ENCODE measurements at regions not wholly inside any gene's neighbourhood (a gene's known extent, or its start where the extent isn't known, plus 50 kb on each side); places are given as distances from the start of the nearest gene placed in this dataset.

DNA sequence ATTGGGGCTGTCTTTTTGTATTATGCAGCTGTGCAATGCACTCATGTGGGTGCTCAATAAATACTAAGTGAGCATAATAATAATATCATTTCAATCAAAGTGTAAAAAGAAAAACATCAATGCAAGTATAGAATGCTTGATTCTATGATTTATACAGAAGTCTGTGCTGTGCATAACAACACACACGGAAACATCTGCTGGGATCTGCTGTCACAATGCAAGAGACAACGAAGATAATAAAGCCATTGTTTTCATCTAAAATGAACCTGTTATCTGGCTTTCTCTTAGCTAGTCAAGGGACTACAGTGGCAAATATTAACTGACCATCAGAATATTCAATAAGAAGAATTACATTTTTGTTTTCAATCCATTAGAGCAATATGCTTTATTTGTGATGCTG lies 1156.9 kb upstream of the MAP3K7 start:
- in situ Hi-C loops (cut with HindIII; ENCODE audit: low sequenced_read_pairs): no loop called here
- TF ChIP-seq, protein P1, sequence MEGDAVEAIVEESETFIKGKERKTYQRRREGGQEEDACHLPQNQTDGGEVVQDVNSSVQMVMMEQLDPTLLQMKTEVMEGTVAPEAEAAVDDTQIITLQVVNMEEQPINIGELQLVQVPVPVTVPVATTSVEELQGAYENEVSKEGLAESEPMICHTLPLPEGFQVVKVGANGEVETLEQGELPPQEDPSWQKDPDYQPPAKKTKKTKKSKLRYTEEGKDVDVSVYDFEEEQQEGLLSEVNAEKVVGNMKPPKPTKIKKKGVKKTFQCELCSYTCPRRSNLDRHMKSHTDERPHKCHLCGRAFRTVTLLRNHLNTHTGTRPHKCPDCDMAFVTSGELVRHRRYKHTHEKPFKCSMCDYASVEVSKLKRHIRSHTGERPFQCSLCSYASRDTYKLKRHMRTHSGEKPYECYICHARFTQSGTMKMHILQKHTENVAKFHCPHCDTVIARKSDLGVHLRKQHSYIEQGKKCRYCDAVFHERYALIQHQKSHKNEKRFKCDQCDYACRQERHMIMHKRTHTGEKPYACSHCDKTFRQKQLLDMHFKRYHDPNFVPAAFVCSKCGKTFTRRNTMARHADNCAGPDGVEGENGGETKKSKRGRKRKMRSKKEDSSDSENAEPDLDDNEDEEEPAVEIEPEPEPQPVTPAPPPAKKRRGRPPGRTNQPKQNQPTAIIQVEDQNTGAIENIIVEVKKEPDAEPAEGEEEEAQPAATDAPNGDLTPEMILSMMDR (IDR thresholded peaks at IDR 0.05; ENCODE audit: low read depth, low read length): no peak
- no peak overlapping the region for H3K4me3 ChIP-seq (ENCODE audit: low read depth, low read length)
- no peak for DNase-seq (ENCODE audit: low read depth, low spot score)

DNA sequence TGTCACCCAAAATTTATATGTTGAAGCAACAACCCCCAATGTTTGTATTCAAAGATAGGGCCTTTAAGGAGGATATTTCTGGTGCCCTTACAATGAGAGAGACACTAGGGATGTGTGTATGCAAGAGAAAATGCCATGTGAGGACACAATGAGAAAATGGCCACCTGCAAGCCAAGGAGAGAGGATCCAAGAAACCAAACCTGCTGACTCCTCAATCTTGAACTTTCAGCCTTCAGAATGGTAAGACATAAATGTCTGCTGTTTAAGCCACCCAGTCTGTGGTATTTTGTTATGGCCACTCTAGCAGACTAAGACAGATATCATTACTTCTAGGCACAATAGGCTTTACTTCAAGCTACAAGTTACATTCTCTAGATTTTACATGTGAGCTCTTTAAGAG lies 1145.1 kb upstream of the MAP3K7 start:
- DNase-seq (ENCODE audit: low read depth, low spot score): no peak
- no peak overlapping the region for H3K4me3 ChIP-seq (ENCODE audit: low read depth, low read length)
- TF ChIP-seq, protein P1 (IDR thresholded peaks at IDR 0.05; ENCODE audit: low read depth, low read length): no peak
- in situ Hi-C loops (cut with HindIII; ENCODE audit: low sequenced_read_pairs): no loop called here

DNA sequence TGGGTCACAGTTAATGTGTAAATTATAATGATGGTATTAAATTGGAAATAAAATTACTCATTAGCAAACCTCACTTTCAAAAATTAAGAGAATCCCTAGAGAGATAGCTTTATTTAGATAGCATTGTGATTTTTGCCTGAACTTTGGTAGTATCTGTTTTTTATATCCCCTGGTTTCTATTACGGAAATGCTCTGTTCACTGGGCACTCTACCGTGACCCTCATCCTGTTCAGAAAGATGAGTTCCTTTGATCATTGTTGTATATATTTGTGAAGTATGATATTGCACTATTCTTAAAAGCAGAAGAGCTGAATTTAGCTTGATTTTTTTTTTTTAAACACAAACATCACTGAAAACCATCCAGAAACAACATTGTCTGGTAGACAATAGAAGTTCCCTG lies 1143.8 kb upstream of the MAP3K7 start:
- TF ChIP-seq, protein P1 (IDR thresholded peaks at IDR 0.05; ENCODE audit: low read depth, low read length): no peak
- DNase-seq (ENCODE audit: low read depth, low spot score): no peak
- no peak overlapping the region for H3K4me3 ChIP-seq (ENCODE audit: low read depth, low read length)
- in situ Hi-C loops (cut with HindIII; ENCODE audit: low sequenced_read_pairs): no loop called here

DNA sequence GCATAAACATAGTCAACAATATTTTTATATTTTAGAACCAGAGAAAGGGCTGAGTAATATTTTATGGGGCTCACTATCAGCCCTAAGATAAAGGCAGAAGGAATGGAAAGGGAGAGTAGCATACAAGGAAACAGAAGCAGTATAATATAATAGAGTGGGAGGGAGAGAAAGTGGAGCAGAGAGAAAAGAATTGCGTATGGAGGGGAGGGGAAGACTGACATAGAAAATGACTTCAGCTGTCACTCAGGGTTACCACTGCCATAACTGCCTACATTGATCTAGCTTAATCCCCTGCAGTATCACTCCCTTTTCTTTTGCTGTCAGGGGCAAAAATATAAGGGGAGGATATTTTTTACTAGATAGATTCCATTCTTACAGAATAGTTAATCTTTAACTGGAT lies 1133.5 kb upstream of the MAP3K7 start:
- TF ChIP-seq, protein P1 (IDR thresholded peaks at IDR 0.05; ENCODE audit: low read depth, low read length): no peak
- in situ Hi-C loops (cut with HindIII; ENCODE audit: low sequenced_read_pairs): no loop called here
- no peak overlapping the region for H3K4me3 ChIP-seq (ENCODE audit: low read depth, low read length)
- no peak for DNase-seq (ENCODE audit: low read depth, low spot score)

DNA sequence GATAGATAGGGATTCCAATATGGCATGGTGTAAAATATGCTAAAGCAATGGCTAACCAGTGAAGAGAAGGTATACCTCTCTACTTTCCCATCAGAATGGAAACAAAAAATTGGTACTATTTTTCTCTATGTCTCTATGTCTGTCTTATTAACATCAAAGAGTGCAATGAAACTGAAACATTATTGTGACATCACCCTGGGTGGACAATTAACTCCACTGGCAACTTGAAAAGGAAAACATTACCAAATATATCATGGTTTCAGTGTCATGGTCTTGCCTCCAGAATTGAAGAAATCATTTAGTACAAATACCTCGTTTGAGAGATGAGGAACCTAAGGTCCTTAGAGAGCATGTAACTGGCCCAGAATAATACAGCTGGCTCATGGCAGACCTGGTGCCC lies 1132.5 kb upstream of the MAP3K7 start:
- TF ChIP-seq, protein P1 (IDR thresholded peaks at IDR 0.05; ENCODE audit: low read depth, low read length): no peak
- DNase-seq (ENCODE audit: low read depth, low spot score): no peak
- in situ Hi-C loops (cut with HindIII; ENCODE audit: low sequenced_read_pairs): no loop called here
- no peak overlapping the region for H3K4me3 ChIP-seq (ENCODE audit: low read depth, low read length)

DNA sequence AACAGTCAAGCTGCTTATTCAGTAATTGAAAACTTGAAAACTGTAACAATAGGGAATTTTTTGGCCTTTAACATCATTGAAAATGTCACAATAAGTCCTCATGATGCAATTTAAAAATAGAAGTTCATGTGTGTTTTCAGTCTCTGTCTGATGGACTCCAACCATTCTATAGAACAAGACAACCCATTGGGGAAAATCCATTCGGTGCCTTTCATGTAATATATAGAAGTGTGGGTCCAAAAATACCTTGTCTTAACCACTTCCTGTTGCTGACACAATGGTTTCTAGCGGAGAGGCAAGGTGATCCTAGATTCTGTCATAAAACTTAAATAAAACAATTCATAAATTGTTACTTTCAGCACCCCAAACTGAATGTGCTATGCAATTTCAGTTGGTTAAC lies 1131.3 kb upstream of the MAP3K7 start:
- TF ChIP-seq, protein P1 (IDR thresholded peaks at IDR 0.05; ENCODE audit: low read depth, low read length): no peak
- H3K4me3 ChIP-seq (ENCODE audit: low read depth, low read length): no peak overlapping the region
- in situ Hi-C loops (cut with HindIII; ENCODE audit: low sequenced_read_pairs): no loop called here
- DNase-seq (ENCODE audit: low read depth, low spot score): no peak

DNA sequence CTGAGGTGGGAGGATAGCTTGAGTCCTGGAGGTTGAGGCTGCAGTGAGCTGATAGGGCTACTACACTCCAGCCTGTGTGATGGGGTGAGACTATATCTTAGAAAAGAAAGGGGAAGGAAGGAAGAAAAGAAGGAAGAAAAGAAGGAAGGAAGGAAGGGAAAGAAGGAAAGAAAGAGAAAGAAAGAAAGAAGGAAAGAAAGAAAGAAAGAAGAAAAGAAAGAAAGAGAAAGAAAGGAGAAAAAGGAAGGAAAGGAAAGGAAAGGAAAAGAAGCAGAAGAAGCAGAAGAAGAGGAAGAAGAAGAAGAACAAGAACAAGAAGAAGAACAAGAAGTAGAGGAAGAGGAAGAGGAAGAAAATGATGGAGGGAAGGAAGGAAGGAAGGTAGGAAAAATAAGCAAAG lies 1130.2 kb upstream of the MAP3K7 start:
- TF ChIP-seq, protein P1 (IDR thresholded peaks at IDR 0.05; ENCODE audit: low read depth, low read length): no peak
- H3K4me3 ChIP-seq (ENCODE audit: low read depth, low read length): no peak overlapping the region
- no peak for DNase-seq (ENCODE audit: low read depth, low spot score)
- in situ Hi-C loops (cut with HindIII; ENCODE audit: low sequenced_read_pairs): no loop called here

Data from astrocyte of the spinal cord (primary cell).